Left lung (tissue), 4 donors: ENCODE measurements at regions not wholly inside any gene's neighbourhood (a gene's known extent, or its start where the extent isn't known, plus 50 kb on each side); places are given as distances from the start of the nearest gene placed in this dataset.

Source experiments
- ATAC-seq: fragments of 200-7000 bp; cut with Tn5 transposase; one replicate; pipeline ENCODE4 v1.9.1; 2020; ENCODE audit warnings: moderate library complexity
- DNase-seq, 4 donors: peaks; one replicate each; pipeline ENCODE4 v3.0.0-alpha.2; 2013 to 2020
- H3K27ac ChIP-seq, 2 donors: fragments of 200-600 bp; sonication (generic) in 1 of 2; one replicate each; pipeline versions ENCODE4 v1.5.0 to v1.8.0; 2020 to 2021
- H3K27me3 ChIP-seq, 2 donors: fragments of 200-600 bp; sonication (generic) in 1 of 2; one replicate each; pipeline versions ENCODE4 v1.5.0 to v1.8.0; 2020 to 2021
- H3K36me3 ChIP-seq, 2 donors: fragments of 200-600 bp; sonication (generic) in 1 of 2; one replicate each; pipeline versions ENCODE4 v1.5.0 to v1.8.0; 2020 to 2021
- H3K4me1 ChIP-seq, 2 donors: fragments of 200-600 bp; one replicate each; pipeline ENCODE4 v1.8.0; 2021
- H3K4me3 ChIP-seq, 2 donors: fragments of 200-600 bp; sonication (generic) in 1 of 2; one replicate each; pipeline versions ENCODE4 v1.5.0 to v1.8.0; 2020 to 2021; ENCODE audit warnings: mild to moderate bottlenecking in 1 of 2
- H3K9me3 ChIP-seq, 2 donors: fragments of 200-600 bp; sonication (generic) in 1 of 2; one replicate each; pipeline versions ENCODE4 v1.5.0 to v1.8.0; 2020 to 2021
- intact Hi-C, 2 donors: fragments of 100-400 bp; cut with DNase I; formaldehyde crosslinking; loops; one replicate each; pipeline versions ENCODE4 v1.11.2 to v1.14.2; 2022
- TF ChIP-seq, protein P1 (sequence below), 2 donors: fragments of 200-600 bp; sonication (generic) in 1 of 2; IDR thresholded peaks; one replicate each; pipeline versions ENCODE4 v1.5.0 to v1.8.0; 2021; ENCODE audit warnings: antibody characterized with exemption in 2 of 2
- donor health status: DM: no; HTN: yes; CAD: no.
- donor health status: DM: no; HTN: no; CAD: no.

GRCh38 chr3:99542767-99543518 lies 95.5 kb upstream of the COL8A1 start:
- H3K4me3 ChIP-seq, result no peak overlapping the region
- peaks cover 4 to 15% of the 10 kb centered on the region in 2 donors for H3K4me1 ChIP-seq
- no peaks in the 10 kb centered on the region for H3K27me3 ChIP-seq
- H3K9me3 ChIP-seq, result no peaks in the 10 kb centered on the region
- no peaks in the 10 kb centered on the region for H3K36me3 ChIP-seq
- TF ChIP-seq, protein P1, sequence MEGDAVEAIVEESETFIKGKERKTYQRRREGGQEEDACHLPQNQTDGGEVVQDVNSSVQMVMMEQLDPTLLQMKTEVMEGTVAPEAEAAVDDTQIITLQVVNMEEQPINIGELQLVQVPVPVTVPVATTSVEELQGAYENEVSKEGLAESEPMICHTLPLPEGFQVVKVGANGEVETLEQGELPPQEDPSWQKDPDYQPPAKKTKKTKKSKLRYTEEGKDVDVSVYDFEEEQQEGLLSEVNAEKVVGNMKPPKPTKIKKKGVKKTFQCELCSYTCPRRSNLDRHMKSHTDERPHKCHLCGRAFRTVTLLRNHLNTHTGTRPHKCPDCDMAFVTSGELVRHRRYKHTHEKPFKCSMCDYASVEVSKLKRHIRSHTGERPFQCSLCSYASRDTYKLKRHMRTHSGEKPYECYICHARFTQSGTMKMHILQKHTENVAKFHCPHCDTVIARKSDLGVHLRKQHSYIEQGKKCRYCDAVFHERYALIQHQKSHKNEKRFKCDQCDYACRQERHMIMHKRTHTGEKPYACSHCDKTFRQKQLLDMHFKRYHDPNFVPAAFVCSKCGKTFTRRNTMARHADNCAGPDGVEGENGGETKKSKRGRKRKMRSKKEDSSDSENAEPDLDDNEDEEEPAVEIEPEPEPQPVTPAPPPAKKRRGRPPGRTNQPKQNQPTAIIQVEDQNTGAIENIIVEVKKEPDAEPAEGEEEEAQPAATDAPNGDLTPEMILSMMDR (IDR thresholded peaks at IDR 0.05), result no peak
- intact Hi-C loops, result no loop called here
- no peak for ATAC-seq
- no peak overlapping the region for H3K27ac ChIP-seq
- DNase-seq, result no peak

DNA sequence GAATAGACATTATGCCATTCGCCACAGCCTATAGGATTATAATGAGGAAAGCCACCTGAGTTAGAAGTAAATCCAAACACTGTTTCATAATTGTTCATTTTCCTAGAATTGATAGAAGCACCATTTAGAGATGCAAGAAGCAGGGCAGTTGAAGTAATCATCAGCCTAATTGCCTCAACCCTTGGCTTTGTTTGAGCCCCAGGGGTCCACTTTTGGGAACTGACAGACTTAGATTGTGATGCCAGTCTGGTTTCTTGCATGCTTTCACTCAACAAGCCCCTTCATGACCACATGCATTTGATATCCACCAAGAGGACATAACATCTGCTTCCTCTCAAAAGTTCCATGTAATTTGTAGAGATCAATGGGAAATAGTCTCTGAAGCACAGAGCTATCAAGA lies 97.2 kb upstream of the COL8A1 start:
- intact Hi-C loops, result no loop called here
- DNase-seq (no peak), ATAC-seq (no peak)
- Histone ChIP-seq H3K27me3 (no peaks in the 10 kb centered on the region), H3K9me3 (no peaks in the 10 kb centered on the region), H3K4me3 (no peak overlapping the region), H3K4me1 (peaks cover 9 to 15% of the 10 kb centered on the region in 2 donors), H3K27ac (no peak overlapping the region), H3K36me3 (no peaks in the 10 kb centered on the region)
- TF ChIP-seq, protein P1 (IDR thresholded peaks at IDR 0.05), result no peak

GRCh38 chr3:99537416-99537815 lies 101.0 kb upstream of the COL8A1 start:
- TF ChIP-seq, protein P1 (IDR thresholded peaks at IDR 0.05), result no peak

GRCh38 chr3:99536555-99537314 lies 101.7 kb upstream of the COL8A1 start:
- intact Hi-C loops, result no loop called here
- Histone ChIP-seq H3K27ac (no peak overlapping the region), H3K27me3 (no peaks in the 10 kb centered on the region), H3K4me1 (peaks cover 0 to 5% of the 10 kb centered on the region in 2 donors), H3K9me3 (no peaks in the 10 kb centered on the region), H3K4me3 (no peak overlapping the region), H3K36me3 (no peaks in the 10 kb centered on the region)
- ATAC-seq (peak; percentile 39), DNase-seq (no peak)
- TF ChIP-seq, protein P1 (IDR thresholded peaks at IDR 0.05), result no peak

More at GRCh38 chr3:99537416-99537815, 101.0 kb upstream of the COL8A1 start:
- Histone ChIP-seq H3K36me3 (no peaks in the 10 kb centered on the region), H3K9me3 (no peaks in the 10 kb centered on the region), H3K27me3 (no peaks in the 10 kb centered on the region), H3K27ac (no peak overlapping the region), H3K4me3 (no peak overlapping the region), H3K4me1 (peaks cover 0 to 5% of the 10 kb centered on the region in 2 donors)
- ATAC-seq, result no peak
- intact Hi-C loops, result no loop called here
- DNase-seq, result no peak
